Activated T-cell treated with anti-CD3 and anti-CD28 coated beads for 4 hours (primary cell): ENCODE measurements at regions not wholly inside any gene's neighbourhood (a gene's known extent, or its start where the extent isn't known, plus 50 kb on each side); places are given as distances from the start of the nearest gene placed in this dataset.

Experiments
- DNase-seq: peaks from one replicate; pipeline ENCODE4 v3.0.0-alpha.2; 2020

DNA sequence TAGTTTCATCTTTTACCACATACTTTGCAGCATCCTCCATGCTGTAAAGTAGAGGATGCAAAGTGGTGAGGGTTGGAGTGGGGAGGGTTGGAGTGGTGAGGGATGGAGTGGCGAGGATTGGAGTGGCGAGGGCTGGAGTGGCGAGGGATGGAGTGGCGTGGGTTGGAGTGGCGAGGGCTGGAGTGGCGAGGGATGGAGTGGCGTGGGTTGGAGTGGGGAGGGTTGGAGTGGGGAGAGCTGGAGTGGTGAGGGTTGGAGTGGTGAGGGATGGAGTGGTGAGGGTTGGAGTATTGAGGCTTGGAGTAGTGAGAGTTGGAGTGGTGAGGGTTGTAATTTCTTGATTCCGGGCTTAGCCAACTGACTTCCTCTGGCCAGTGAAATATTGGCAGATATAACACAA is 618.3 kb downstream of the MRPL39 start:
- DNase-seq = no peak

DNA sequence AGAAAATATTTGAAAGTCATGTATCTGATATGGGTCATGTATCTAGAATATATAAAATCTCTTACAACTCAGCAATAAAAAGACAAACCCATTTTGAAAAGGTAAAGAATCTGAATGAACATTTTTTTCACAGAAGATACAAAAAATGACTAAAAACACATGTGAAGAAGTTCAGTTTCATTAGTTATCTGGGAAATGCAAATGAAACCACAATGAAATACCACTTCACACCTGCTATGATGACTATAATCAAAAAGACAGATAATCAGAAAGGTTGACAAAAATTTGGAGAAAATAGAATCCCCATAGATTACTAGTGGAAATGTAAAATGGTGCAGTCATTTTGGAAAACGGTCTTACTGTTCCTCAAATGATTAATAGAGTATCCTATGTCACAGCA is 631.0 kb downstream of the MRPL39 start:
- no peak for DNase-seq

DNA sequence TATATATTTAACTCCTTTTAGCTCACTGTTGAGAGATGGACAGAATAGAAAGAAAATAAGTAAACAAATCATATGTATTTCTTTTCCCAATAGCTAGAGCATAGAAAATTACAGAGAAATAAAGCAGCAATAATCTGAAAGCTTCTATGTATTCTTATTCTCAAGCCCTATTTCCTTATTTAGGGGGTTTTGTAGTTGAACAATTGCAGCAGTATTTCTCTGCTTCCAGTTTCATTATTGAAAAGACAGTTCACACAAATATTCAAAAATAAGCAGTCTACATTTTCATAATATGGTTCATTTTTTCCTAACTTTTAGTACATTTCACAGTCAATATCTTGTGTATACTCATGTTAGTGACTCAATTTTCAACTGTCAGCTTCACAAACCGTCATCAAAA is 638.2 kb downstream of the MRPL39 start:
- DNase-seq = no peak

DNA sequence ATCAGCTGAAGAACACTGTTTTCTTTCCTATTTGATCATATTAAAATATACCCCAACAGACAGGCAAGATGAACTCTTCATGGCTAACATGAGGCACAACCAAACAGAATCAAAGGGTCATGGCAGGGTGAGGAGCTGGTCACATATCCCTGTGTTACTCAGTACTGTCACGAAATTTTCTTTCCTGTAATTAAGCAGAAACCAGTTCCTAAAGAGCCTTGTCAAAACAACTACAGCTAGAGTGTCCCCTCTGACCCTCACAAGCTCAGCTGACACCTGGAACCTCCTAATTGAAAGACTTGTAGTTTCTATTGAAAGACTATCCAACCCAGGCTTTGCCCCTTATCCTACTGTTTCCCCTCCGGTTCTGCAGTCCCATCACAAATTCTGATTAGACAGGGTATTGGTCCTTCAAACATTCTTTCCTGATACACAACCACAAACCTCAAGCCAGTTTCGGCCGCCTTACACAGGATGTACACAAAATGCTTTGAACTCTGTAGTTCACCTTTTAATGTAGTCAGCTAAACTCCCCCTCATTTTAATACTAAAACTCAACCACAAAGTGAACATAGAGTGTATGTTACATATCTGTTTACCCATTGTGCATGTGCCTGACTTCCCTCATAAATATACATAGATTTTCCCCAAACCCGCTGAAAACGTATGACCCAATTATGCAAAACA is 651.9 kb downstream of the MRPL39 start:
- DNase-seq = no peak

DNA sequence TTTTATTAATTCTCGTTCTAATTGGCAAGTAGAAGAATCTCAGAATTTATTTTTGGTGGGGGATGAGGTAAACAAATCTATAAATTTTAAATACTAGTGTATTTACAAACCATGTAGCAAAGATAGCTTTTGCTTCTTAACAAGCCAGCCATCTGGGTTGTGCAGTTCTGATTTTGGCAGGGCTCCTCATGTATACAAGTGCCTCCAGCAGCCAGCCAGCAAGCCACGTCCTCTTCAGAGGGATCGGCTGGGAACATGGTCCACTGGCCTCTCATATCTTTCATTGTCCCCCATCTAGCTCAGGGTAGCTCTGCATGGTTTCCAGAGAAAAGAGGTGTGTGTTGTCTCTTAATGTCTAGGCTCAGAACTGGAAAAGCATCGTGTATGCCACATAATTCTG is 659.1 kb downstream of the MRPL39 start:
- no peak for DNase-seq

DNA sequence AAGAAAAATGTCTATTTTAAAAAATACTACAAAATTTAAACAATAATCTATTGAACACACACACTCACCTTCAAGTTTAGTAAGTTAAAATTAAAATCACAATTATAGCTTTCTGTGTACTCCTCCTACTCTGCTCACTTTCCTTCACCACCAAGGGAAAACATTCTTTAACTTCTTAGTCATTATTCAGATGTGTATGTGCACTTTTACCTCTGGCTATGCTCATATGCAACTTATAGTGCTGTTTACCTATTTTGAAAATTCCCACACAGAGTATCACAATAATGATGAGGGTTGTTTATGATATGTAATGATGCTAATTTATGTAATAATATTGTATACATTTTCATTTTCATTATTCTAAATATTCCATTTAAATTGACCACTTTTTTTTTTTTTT is 661.4 kb downstream of the MRPL39 start:
- DNase-seq = no peak

DNA sequence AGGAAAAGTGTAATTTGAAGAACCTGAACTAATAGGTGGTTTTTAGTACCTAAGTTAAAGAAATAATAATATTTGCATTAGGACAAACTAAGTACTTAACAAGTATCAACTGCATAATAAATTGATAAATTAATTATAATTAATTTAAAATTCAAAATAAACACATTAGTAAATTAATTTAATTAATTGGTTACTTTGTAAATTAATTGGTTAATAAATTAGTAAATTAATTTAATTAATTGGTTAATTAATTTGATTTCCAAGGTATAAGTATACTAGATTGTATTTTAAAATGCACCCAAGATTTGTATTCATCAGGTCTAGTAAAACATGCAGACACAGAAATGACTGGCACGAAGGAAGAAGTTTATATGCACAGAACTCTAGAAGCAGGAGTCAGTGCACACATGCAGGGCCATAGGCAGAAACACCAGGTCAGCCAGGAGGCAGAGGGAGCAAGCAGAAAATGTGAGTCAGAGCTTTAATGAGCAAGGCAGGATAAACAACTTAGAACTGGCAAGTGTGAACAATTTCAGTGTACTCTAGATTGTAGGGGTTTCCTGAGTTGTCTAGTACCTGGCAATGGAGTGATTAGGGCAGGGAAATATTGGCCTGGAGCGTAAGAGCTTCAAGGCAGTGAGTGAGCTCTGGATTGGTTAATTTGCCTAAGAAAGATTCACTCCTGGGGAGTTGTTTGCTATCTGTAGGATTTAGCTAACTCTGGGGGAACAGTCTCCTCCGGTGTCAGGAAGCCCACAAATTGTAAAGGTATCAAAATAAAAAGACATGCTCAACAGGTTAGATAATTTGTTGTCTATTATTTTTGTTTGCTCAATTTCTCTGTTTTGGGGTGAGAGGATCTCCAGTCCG is 665.7 kb downstream of the MRPL39 start:
- no peak for DNase-seq

DNA sequence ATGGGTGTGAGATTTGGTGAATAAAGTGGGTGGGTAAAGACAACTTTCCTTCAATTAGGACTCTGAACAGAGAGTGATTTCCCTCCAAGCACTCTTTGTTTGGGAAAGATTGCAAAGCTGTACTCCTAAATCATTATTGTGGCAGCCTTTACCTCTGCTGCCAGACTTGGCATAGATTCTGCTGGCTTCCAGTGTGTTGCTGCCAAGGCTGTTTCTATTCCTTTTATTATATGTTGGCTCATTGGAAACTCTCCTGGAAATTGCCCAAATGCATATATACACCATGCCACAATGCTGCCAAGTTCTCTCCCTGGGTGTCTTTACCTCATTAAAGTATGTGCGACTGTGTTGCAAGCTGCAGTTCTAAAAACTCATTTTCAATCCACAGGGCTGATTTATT is 668.0 kb downstream of the MRPL39 start:
- no peak for DNase-seq

DNA sequence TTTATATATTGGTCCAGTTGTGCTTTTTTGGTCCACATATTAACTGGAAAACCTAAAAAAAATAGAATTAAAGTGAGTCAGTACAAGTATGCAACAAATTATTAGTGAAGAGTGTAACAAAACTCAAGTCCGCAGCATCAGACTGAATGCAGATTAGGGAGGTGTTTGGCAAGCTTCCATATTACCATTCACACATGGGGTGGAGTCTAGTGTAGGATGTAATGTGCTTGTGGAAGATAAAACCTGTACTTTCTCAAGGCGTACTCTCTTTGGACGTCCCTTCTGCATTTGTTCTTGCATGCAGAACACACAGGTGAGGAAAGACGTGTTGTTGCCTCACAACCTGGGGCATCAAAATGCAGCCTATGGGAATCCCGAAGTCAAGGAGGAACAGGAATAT is 668.7 kb downstream of the MRPL39 start:
- DNase-seq = no peak

DNA sequence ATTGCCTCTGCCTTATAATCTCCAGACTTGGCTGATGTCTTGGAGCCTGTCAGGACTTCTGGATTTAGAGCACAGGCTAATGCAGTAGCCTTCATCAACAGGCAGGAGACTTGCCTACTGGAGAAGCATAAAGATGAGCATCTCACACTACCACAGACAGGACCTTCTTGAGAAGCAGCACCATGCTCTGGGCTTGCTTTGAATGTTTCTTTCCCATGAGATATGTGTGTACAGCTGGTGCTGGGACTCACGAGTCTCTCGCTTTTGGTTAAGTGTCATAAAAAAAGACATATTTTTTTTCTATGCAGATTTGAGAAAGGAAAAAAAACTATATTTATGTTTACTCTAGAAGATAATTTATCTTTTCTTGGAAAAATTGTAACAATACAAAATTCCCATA is 671.3 kb downstream of the MRPL39 start:
- DNase-seq = no peak

DNA sequence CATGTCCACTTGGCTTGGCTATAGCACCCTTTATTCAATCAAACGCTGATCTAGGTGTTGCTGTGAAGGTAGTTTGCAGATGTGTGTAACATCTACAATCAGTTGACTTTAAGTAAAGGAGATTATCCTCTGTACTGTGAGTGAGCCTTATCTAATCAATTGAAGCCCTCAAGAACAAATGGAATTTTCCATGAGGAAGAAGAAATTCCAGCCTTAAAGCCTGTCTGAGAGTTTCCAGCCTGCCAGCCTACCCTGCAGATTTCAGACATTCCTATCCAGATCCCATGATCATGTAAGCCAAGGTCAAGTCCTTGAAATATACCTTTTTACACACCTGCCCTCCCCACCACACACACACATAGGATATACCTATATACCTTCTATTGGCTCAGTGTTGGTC is 696.7 kb downstream of the MRPL39 start:
- no peak for DNase-seq

DNA sequence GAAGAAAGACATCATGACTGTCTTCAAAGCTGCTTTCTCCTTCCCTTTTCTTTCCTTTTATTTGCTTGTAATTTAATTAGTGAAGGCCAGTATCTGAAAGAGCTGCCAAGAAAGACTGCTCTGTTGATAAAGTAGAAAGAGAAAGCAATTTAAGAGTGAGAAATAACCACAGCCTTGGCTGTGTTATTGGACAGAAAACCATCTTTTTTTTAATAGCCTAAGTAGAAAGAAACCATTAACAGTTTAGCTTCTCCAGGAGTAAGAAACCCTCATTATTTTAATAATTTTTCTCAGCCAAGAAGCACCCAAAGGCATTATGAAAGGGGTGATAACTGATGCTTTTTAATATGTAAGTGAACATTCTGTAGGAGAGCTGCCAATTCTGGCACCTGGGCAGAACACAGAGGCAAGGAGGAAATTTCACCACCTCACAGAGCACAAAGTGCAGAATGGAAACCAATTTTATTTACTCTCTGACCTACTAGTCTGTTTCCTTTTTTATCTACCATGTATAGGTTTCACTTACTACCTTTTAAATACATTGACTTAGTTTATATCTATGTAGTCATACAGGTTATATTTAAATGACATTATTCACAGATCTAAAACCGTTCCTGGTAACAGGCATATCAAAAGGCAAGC is 703.2 kb downstream of the MRPL39 start:
- no peak for DNase-seq

DNA sequence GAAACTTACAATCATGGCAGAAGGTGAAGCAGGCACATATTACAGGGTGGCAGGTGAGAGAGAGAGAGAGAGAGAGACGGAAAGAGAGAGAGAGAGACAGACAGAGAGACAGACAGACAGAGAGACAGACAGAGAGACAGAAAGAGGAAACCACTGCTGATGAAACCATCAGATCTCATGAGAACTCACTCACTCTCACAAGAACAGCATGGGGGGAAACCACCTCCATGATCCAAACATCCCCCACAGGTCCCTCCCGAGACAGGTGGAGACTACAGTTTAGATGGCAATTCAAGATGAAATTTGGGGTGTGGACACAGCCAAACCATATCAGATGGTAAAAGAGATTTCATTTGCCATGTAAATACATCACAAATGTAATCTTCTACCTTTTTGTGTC is 708.1 kb downstream of the MRPL39 start:
- DNase-seq = no peak

DNA sequence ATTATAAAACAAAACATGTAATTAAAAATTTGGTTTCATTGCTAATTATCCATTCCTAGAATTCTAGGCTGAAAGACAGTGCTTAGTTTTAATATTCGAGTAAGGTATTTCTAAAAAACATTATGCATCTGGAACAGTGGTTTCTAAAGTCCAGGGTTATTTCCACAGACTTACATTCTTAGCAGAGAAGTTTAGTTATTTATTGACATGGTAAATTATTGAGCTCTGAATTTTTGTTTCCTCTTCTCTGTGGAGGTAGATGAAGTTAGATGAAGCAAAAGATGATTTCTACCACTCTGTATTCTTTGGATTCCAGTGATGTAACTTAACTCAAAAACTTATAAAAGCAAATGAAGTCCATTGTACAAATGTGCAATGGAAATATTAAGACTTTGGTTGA is 709.4 kb downstream of the MRPL39 start:
- DNase-seq = no peak

DNA sequence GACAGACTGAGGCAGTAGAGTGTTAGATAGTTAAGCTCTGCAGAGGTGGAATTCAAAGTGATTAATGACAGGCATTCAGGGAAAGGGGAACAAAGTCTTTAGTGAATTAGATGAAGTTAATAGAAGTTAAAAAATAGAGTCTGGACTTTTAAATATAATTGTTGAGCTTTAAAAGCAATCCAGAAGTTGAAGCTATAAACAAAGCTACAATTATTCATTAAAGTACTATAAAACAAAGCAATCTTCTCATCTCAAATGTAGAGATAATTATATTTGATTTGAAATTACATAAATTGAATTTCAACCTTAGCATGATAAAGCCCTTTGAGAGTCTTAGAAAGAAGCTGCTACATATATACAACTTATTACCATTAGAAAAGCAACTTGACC is 710.6 kb downstream of the MRPL39 start:
- no peak for DNase-seq

DNA sequence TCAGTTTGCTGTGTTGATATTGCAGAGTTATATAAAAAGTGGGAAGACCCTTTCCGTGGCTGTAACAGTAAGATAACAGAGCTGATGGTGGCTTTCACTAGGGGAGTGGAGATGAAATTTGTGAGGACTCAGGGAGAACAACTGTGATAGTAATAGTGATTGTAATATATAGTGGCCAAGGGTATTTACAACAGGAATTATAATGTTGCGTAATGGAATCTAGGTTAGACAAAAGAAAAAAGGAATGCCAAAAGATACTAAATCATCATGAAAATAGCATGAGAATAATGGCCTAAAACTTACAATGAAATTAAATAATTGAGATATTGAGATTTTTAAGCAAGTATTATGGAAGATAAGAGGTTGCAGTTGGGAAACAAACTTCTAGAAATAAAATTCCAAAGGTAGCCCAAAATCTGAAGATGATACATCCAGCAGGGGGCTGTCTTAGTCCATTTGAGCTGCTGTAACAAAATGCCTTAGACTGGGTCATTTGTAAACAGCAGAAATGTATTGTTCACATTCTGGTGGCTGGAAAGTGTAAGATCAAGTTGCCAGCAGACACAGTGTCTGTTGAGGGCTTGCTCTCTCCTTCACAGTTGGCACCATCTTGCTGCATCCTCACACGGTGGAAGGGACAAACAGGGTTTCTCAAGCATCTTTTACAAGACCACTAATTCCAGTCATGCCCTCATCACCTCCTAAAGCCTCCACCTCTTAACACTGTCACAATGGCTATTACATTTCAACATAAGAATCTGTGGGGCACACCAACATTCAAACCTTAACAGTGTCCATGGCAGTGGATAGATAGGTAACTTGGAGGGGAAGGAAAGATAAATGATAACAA is 711.2 kb downstream of the MRPL39 start:
- DNase-seq = no peak

DNA sequence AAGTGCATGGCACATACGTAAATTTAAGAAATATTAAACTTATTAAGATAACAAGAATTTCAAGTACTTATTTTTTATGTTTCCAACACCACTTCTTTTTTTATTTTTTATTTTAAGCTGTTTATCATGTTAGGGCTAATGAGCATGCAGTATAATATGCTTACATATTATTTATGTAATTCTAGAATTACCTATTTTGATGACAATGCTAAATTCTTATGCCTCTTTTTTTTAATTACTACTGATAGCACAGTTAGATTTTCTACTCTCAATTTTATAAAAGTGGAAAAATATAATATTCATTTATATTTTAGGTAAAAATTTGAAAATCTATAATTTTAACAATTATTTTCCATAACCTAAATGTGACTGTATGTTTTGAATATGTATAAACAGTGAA is 713.0 kb downstream of the MRPL39 start:
- DNase-seq = no peak

DNA sequence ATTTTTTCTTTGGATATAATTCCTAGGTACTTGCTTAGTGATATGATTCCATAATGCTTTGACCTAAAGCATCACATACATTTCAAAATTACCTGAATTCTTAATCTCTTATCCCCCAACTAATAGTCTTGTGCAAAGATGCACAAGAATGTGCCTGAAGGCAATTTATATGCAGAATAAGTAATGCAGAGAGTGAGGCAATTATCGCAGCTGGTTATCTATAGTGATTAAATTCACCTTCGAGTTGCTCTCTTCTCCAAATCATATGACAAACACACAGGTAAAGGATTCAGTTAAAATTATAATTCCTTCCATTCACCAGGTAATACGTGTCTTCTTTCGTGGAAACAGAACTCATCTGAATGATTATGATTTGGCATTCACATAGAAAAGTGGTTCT is 717.3 kb downstream of the MRPL39 start:
- DNase-seq = no peak

DNA sequence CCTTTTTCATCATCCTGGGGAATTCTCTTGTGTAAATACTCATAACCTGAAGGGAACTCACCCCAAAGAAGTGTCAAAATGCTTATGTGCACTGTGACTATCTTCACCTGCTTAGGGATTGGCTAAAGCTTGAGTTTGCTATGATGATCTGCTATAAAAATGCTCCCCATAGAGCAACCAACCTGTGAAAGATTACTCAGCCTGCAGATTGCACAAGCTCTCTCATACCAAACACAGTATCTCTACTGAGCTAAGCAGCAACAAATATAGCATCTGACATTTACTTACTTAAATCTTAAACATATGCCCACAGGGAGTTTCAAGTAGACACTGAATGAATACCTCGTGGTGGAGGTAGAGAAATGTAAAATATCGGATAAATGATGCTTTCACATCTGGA is 725.8 kb downstream of the MRPL39 start:
- DNase-seq = no peak

DNA sequence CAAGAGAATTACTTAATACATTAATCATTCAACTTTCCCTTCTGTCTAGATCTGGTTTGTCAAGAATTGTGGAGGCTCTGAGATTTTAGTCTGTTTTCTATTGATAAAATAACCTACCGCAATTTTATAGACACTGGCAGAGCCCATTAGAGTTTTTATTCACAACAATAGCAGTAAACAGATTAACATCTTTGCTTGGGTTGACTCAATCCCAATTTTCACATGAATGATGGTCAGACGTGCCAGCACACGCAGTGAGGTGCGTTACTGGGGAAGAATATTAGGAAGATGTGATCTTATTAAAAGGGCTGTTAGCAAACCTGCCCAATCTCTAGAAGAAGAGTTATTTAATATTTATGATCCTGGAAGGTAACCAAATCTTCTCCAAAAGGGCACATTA is 736.6 kb downstream of the MRPL39 start:
- DNase-seq = no peak

DNA sequence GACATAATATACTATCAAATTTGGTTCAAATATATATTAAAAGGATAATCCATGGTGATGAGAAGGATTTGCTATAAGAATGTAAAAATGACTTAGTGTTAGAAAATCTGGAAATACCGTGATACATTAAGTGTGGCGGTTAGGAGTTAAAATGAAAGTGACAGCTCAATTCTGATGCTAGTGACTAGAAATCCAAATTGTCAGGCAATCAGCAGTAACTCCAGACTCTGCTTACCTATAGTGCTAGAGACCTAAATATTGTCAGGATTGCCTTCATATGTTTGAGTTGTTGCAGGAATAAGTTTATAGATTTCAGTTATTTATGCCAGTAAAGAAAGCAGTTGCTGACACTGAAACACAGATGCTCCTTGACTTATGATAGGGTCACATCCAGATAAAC is 737.4 kb downstream of the MRPL39 start:
- DNase-seq = no peak

DNA sequence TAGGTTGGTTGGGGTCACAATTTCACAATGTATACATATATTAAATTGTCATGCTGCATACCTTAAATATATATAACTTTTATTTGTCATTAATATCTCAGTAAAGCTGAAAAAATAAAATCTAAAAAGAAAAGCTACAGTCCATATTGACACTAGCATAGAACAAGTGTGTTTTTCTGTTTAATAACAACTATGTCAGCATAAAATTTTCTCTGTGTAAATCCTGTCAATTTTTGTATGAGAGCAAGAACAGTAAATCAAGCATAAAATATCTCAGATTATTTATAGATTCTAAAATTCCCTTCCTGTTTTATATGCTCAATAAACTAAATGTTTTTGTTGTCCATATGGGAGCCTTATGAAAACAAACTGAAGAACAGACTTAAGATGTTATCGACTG is 739.2 kb downstream of the MRPL39 start:
- no peak for DNase-seq

DNA sequence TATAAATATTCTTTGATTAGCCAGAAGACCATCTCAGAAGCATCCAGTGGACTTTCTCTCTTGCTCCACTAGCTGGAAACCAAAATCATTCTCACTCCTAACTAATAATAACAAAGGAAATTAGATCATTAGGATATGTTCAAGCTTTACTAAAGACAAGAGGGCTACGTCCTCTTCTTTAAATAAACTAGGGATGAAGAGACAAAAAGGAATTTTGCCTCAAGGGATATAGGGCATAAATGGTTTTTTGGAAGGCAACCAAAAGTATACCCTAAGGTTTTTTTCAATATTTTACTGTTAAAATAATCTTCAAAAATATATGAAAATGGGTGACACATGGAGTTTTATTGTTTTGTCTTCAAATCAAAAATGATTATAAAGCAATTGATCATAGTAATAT is 745.8 kb downstream of the MRPL39 start:
- DNase-seq = no peak
